ENCODE measurements at regions not wholly inside any gene's neighbourhood (a gene's known extent, or its start where the extent isn't known, plus 50 kb on each side); places are given as distances from the start of the nearest gene placed in this dataset.

- Mint-ChIP-seq H3K9me3 (ENCODE audit: low read depth) (peaks cover 8% of the 10 kb centered on the region), H3K27me3 (ENCODE audit: low read depth) (peaks cover 6% of the 10 kb centered on the region), H3K4me1 (ENCODE audit: low read depth) (no peaks in the 10 kb centered on the region), H3K27ac (ENCODE audit: unreplicated experiment) (no peak overlapping the region), H3K4me3 (ENCODE audit: unreplicated experiment) (no peak overlapping the region), H3K36me3 (ENCODE audit: low read depth) (no peaks in the 10 kb centered on the region)
- no peak for TF ChIP-seq CTCF (IDR thresholded peaks at IDR 0.05)
- DNase-seq (ENCODE audit: low spot score) = no peak
These were observed 345.2 kb downstream of the PHKB start for GRCh38 chr16:47806309-47806847.

- Mint-ChIP-seq H3K4me3 (ENCODE audit: unreplicated experiment) (no peak overlapping the region), H3K4me1 (ENCODE audit: low read depth) (no peaks in the 10 kb centered on the region), H3K27ac (ENCODE audit: unreplicated experiment) (no peak overlapping the region), H3K27me3 (ENCODE audit: low read depth) (peaks cover 11% of the 10 kb centered on the region), H3K9me3 (ENCODE audit: low read depth) (peaks cover 28% of the 10 kb centered on the region), H3K36me3 (ENCODE audit: low read depth) (no peaks in the 10 kb centered on the region)
- DNase-seq (ENCODE audit: low spot score) = no peak
- TF ChIP-seq CTCF (IDR thresholded peaks at IDR 0.05) = no peak
These were observed 326.6 kb downstream of the PHKB start for GRCh38 chr16:47787696-47788095.

- H3K27me3 Mint-ChIP-seq (ENCODE audit: low read depth) = peaks cover 8% of the 10 kb centered on the region
- TF ChIP-seq CTCF (IDR thresholded peaks at IDR 0.05) = no peak
These were observed 320.5 kb downstream of the PHKB start for GRCh38 chr16:47781673-47782072.

DNA sequence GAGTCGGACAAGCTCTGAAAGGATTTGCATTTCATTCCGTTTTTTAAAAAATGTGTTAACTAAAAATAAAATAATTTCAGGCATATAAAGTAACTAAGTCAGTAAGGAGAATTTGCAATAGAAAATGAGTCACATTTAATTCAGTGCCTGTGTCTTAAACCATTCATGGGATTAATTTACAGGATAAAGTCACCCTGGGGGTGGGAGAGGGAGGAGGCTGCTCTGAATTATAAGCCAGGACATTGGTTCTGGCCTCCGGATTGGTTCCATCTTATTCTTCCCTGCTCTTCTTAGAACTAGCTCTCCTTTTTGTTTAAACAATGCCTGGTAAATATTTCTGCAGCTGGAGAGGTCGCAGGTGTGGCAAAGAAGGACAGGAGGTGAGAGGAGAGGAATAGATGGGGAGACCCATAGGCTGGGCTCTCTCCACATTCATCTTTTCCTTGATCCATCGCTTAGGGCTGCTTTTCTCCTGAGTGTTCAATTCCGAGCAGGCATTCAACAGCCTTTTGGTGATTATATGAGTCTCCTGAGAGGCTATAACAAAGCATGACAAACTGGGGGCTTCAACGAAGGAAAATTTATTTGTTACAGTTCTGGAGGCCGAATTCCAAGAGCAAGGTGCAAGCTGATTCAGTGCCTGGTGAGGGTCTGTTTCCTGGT lies 319.2 kb downstream of the PHKB start:
- DNase-seq (ENCODE audit: low spot score) = no peak

More at GRCh38 chr16:47781673-47782072, 320.5 kb downstream of the PHKB start:
- DNase-seq (ENCODE audit: low spot score) = no peak
- no peak overlapping the region for H3K27ac Mint-ChIP-seq (ENCODE audit: unreplicated experiment)
- H3K4me3 Mint-ChIP-seq (ENCODE audit: unreplicated experiment) = no peak overlapping the region
- peaks cover 8% of the 10 kb centered on the region for H3K4me1 Mint-ChIP-seq (ENCODE audit: low read depth)
- no peaks in the 10 kb centered on the region for H3K9me3 Mint-ChIP-seq (ENCODE audit: low read depth)
- no peaks in the 10 kb centered on the region for H3K36me3 Mint-ChIP-seq (ENCODE audit: low read depth)

More for the DNA sequence above, 319.2 kb downstream of the PHKB start:
- peaks cover 8% of the 10 kb centered on the region for H3K4me1 Mint-ChIP-seq (ENCODE audit: low read depth)
- peaks cover 2% of the 10 kb centered on the region for H3K9me3 Mint-ChIP-seq (ENCODE audit: low read depth)
- peaks cover 4% of the 10 kb centered on the region for H3K27me3 Mint-ChIP-seq (ENCODE audit: low read depth)
- H3K27ac Mint-ChIP-seq (ENCODE audit: unreplicated experiment) = no peak overlapping the region
- H3K36me3 Mint-ChIP-seq (ENCODE audit: low read depth) = no peaks in the 10 kb centered on the region
- H3K4me3 Mint-ChIP-seq (ENCODE audit: unreplicated experiment) = no peak overlapping the region
- TF ChIP-seq CTCF (IDR thresholded peaks at IDR 0.05) = no peak
